WTC11 (cell line): ENCODE measurements at regions not wholly inside any gene's neighbourhood (a gene's known extent, or its start where the extent isn't known, plus 50 kb on each side); places are given as distances from the start of the nearest gene placed in this dataset.
"Not testable (repeated sequence)": the region's sequence is repeated elsewhere in the genome, so short reads cannot be mapped to it uniquely, and the experiment has no call there.

Experiments used
- ATAC-seq: fragments of 200-7000 bp; cut with Tn5 transposase; 2 replicates; pipeline ENCODE4 v1.10.0; 2021; ENCODE audit warnings: mild to moderate bottlenecking, moderate library complexity
- CTCF ChIA-PET: fragments of 300-600 bp; sonication (Branson Sonifier 250); formaldehyde crosslinking; loops from one replicate; lab custom pipeline; 2021; ENCODE audit warnings: antibody characterized with exemption; lab: Charles Lee
- POLR2A ChIA-PET: fragments of 350-600 bp; sonication (Branson Sonifier 250); formaldehyde crosslinking; loops from one replicate; lab custom pipeline; 2021; ENCODE audit warnings: antibody characterized with exemption; lab: Charles Lee
- DNase-seq: peaks from one replicate; pipeline ENCODE4 v3.0.0; 2021; ENCODE audit warnings: low spot score
- H3K27ac Mint-ChIP-seq: 2 replicates; pipeline ENCODE4 v1.8.0; 2021; ENCODE audit warnings: mixed read lengths
- H3K27me3 Mint-ChIP-seq: 2 replicates; pipeline ENCODE4 v1.8.0; 2021; ENCODE audit warnings: low read depth, mild to moderate bottlenecking, moderate library complexity, mixed read lengths
- H3K36me3 Mint-ChIP-seq: 2 replicates; pipeline ENCODE4 v1.8.0; 2021; ENCODE audit warnings: mixed read lengths
- H3K4me1 Mint-ChIP-seq: 2 replicates; pipeline ENCODE4 v1.8.0; 2022; ENCODE audit warnings: mixed read lengths
- H3K4me3 Mint-ChIP-seq: 2 replicates; pipeline ENCODE4 v1.8.0; 2021; ENCODE audit warnings: mild to moderate bottlenecking, moderate library complexity, mixed read lengths
- H3K9me3 Mint-ChIP-seq: 2 replicates; pipeline ENCODE4 v1.8.0; 2021; ENCODE audit warnings: mixed read lengths
- CBFB ChIP-seq: sonication (generic); formaldehyde crosslinking; IDR thresholded peaks from 2 replicates; pipeline ENCODE4 v1.8.1; 2022; ENCODE audit warnings: mild to moderate bottlenecking, low read depth, missing genetic modification reagents
- MYBL2 ChIP-seq: sonication (generic); formaldehyde crosslinking; IDR thresholded peaks from 2 replicates; pipeline ENCODE4 v1.8.1; 2023; ENCODE audit warnings: mild to moderate bottlenecking, moderate library complexity, missing genetic modification reagents
- NFE2L1 ChIP-seq: sonication (generic); formaldehyde crosslinking; IDR thresholded peaks from 2 replicates; pipeline ENCODE4 v1.8.1; 2023; ENCODE audit warnings: missing genetic modification reagents
- NR1H2 ChIP-seq: sonication (generic); formaldehyde crosslinking; IDR thresholded peaks from 2 replicates; pipeline ENCODE4 v1.9.0; 2021; ENCODE audit warnings: mild to moderate bottlenecking, moderate library complexity, missing genetic modification reagents
- RELA ChIP-seq: sonication (generic); formaldehyde crosslinking; IDR thresholded peaks from 2 replicates; pipeline ENCODE4 v1.8.1; 2022; ENCODE audit warnings: missing genetic modification reagents, mild to moderate bottlenecking, borderline replicate concordance
- RORB ChIP-seq: fragments of 250-450 bp; sonication (Bioruptor Pico); IDR thresholded peaks from 2 replicates; pipeline ENCODE4 v1.9.0; 2021; ENCODE audit warnings: mild to moderate bottlenecking
- TCF7 ChIP-seq: sonication (generic); formaldehyde crosslinking; IDR thresholded peaks from 2 replicates; pipeline ENCODE4 v1.8.0; 2022; ENCODE audit warnings: mild to moderate bottlenecking, low read depth, missing genetic modification reagents, moderate library complexity
- ZBTB21 ChIP-seq: sonication (generic); formaldehyde crosslinking; IDR thresholded peaks from 2 replicates; pipeline ENCODE4 v1.8.1; 2023; ENCODE audit warnings: mild to moderate bottlenecking, missing genetic modification reagents, borderline replicate concordance
- ZNF121 ChIP-seq: sonication (generic); formaldehyde crosslinking; IDR thresholded peaks from 2 replicates; pipeline ENCODE4 v1.8.0; 2023; ENCODE audit warnings: missing genetic modification reagents
- ZNF396 ChIP-seq: fragments of 250-450 bp; sonication (Bioruptor Pico); IDR thresholded peaks from 2 replicates; pipeline ENCODE4 v1.8.0; 2021; ENCODE audit warnings: mild to moderate bottlenecking, moderate library complexity, borderline replicate concordance
- TF ChIP-seq, protein P1 (sequence below): sonication (generic); formaldehyde crosslinking; IDR thresholded peaks from 2 replicates; pipeline ENCODE4 v1.8.1; 2023; ENCODE audit warnings: mild to moderate bottlenecking, missing genetic modification reagents, moderate library complexity
- TF ChIP-seq, protein P2 (sequence below): sonication (generic); formaldehyde crosslinking; IDR thresholded peaks from 2 replicates; pipeline ENCODE4 v1.8.1; 2023; ENCODE audit warnings: mild to moderate bottlenecking, missing genetic modification reagents
- TF ChIP-seq, protein P3 (sequence below): sonication (generic); formaldehyde crosslinking; conservative IDR thresholded peaks from 2 replicates; pipeline ENCODE4 v1.8.1; 2022; ENCODE audit warnings: mild to moderate bottlenecking, missing genetic modification reagents
- TF ChIP-seq, protein P4 (sequence below): sonication (generic); formaldehyde crosslinking; IDR thresholded peaks from 2 replicates; pipeline ENCODE4 v1.8.1; 2023; ENCODE audit warnings: mild to moderate bottlenecking, missing genetic modification reagents
- TF ChIP-seq, protein P5 (sequence below): sonication (generic); formaldehyde crosslinking; IDR thresholded peaks from 2 replicates; pipeline ENCODE4 v1.8.1; 2022; ENCODE audit warnings: missing genetic modification reagents, borderline replicate concordance
- TF ChIP-seq, protein P6 (sequence below): fragments of 250-450 bp; sonication (Bioruptor Pico); IDR thresholded peaks from 2 replicates; pipeline ENCODE4 v1.9.0; 2021; ENCODE audit warnings: mild to moderate bottlenecking
- TF ChIP-seq, protein P7 (sequence below): fragments of 250-450 bp; sonication (Bioruptor Pico); IDR thresholded peaks from 2 replicates; pipeline ENCODE4 v1.8.0; 2021; ENCODE audit warnings: mild to moderate bottlenecking
- TF ChIP-seq, protein P8 (sequence below): sonication (generic); formaldehyde crosslinking; IDR thresholded peaks from 2 replicates; pipeline ENCODE4 v1.8.1; 2023; ENCODE audit warnings: mild to moderate bottlenecking, missing genetic modification reagents, borderline replicate concordance

DNA sequence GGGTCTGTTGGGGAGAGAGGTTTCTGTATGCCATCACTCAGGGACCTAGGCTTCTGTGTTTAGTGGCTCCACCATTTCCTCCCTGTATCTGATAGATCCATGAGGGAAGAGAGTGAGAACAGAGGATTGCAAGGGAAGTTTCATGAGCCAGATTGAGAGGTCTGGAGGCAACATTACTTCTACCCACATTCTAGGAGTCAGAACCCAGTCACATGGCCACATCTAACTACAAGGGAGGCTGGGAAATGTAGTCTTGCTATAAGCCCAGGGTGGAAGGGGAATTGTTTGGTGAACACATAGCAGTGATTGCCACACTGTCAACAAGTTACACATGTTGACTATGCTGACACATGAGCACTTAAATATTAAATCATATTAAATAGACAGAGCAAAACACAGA lies 834.8 kb downstream of the C12orf50 start:
- H3K27ac Mint-ChIP-seq, H3K4me1 Mint-ChIP-seq, H3K36me3 Mint-ChIP-seq, H3K9me3 Mint-ChIP-seq, POLR2A ChIA-PET, DNase-seq, H3K4me3 Mint-ChIP-seq, H3K27me3 Mint-ChIP-seq, CTCF ChIA-PET: not testable (repeated sequence)
- TF ChIP-seq, protein P1, sequence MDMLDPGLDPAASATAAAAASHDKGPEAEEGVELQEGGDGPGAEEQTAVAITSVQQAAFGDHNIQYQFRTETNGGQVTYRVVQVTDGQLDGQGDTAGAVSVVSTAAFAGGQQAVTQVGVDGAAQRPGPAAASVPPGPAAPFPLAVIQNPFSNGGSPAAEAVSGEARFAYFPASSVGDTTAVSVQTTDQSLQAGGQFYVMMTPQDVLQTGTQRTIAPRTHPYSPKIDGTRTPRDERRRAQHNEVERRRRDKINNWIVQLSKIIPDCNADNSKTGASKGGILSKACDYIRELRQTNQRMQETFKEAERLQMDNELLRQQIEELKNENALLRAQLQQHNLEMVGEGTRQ = peak; percentile 55
- ATAC-seq = peak; percentile 62

DNA sequence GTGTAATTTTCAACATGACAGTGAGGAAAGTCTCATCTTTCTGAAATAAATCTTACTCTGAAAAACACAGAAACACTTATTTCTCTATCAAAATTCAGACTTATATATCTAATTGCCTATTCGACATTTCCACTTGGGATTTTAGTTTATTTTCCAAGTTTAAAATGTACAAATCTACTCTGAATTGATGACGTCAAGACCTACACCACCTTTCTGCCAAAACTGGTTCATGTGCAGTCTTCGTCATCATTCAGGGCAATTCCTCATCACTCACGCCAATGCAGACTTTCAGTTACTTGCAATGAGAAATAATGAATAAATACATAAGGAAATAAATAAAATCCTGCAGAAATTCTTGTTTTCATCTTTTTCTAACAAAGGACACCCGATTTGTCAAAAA lies 843.8 kb downstream of the C12orf50 start:
- ATAC-seq = no peak
- Mint-ChIP-seq H3K36me3 (no peaks in the 10 kb centered on the region), H3K9me3 (peaks cover 17% of the 10 kb centered on the region), H3K27me3 (no peaks in the 10 kb centered on the region), H3K4me1 (peaks cover 11% of the 10 kb centered on the region), H3K4me3 (no peak overlapping the region), H3K27ac (no peak overlapping the region)
- ChIA-PET CTCF (no interaction called here), POLR2A (no interaction called here)
- no peak for DNase-seq
- TF ChIP-seq NR1H2 (no peak), ZBTB21 (no peak), MYBL2 (CRISPR knock-in tag) (no peak), NFE2L1 (CRISPR knock-in tag) (no peak), RORB (no peak), ZNF121 (CRISPR knock-in tag) (no peak)
- TF ChIP-seq, protein P2, sequence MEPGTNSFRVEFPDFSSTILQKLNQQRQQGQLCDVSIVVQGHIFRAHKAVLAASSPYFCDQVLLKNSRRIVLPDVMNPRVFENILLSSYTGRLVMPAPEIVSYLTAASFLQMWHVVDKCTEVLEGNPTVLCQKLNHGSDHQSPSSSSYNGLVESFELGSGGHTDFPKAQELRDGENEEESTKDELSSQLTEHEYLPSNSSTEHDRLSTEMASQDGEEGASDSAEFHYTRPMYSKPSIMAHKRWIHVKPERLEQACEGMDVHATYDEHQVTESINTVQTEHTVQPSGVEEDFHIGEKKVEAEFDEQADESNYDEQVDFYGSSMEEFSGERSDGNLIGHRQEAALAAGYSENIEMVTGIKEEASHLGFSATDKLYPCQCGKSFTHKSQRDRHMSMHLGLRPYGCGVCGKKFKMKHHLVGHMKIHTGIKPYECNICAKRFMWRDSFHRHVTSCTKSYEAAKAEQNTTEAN (CRISPR knock-in tag) = no peak
- TF ChIP-seq, protein P3, sequence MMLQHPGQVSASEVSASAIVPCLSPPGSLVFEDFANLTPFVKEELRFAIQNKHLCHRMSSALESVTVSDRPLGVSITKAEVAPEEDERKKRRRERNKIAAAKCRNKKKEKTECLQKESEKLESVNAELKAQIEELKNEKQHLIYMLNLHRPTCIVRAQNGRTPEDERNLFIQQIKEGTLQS (CRISPR knock-in tag) = no peak

DNA sequence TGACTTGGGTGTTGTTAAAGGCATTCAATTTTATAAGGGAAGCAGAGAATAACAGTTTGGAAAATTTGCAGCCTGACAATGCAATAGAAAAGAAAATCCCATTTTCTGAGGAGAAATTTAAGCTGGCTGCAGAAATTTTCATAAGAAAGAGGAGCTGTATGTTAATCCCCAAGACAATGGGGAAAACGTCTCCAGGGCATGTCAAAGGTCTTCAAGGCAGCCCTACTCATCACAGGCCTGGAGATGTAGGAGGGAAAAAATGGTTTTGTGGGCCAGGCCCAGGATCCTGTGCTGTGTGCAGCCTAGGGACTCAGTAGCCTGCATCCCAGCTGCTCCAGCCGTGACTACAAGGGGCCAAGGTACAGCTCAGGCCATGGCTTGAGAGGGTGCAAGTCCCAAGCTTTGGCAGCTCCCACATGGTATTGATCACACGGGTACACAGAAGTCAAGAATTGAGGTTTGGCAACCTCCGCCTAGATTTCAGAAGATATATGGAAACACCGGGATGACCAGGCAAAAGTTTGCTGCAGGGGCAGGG lies 846.4 kb downstream of the C12orf50 start:
- no peak overlapping the region for H3K27ac Mint-ChIP-seq
- H3K36me3 Mint-ChIP-seq = no peaks in the 10 kb centered on the region
- ATAC-seq = peak; percentile 47
- ChIA-PET POLR2A (no interaction called here), CTCF (no interaction called here)
- H3K27me3 Mint-ChIP-seq = no peaks in the 10 kb centered on the region
- H3K4me1 Mint-ChIP-seq = peaks cover 11% of the 10 kb centered on the region
- peaks cover 17% of the 10 kb centered on the region for H3K9me3 Mint-ChIP-seq
- H3K4me3 Mint-ChIP-seq = no peak overlapping the region
- TF ChIP-seq, protein P4, sequence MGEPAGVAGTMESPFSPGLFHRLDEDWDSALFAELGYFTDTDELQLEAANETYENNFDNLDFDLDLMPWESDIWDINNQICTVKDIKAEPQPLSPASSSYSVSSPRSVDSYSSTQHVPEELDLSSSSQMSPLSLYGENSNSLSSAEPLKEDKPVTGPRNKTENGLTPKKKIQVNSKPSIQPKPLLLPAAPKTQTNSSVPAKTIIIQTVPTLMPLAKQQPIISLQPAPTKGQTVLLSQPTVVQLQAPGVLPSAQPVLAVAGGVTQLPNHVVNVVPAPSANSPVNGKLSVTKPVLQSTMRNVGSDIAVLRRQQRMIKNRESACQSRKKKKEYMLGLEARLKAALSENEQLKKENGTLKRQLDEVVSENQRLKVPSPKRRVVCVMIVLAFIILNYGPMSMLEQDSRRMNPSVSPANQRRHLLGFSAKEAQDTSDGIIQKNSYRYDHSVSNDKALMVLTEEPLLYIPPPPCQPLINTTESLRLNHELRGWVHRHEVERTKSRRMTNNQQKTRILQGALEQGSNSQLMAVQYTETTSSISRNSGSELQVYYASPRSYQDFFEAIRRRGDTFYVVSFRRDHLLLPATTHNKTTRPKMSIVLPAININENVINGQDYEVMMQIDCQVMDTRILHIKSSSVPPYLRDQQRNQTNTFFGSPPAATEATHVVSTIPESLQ (CRISPR knock-in tag) = no peak
- no peak for TF ChIP-seq ZNF396 (CRISPR knock-in tag)
- DNase-seq = no peak

DNA sequence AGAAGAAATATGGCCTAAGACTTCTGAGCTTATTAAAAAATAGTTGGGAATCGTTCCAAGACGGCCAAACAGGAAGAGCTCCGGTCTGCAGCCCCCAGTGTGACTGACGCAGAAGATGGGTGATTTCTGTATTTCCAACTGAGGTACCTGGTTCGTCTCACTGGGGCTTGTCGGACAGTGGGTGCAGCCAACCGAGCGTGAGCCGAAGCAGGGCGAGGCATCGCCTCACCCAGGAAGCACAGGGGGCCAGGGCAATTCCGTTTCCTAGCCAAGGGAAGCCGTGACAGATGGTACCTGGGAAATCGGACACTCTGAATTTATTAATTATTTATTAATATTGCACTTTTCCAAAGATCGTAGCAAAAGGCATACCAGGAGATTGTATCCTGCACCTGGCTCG lies 857.8 kb downstream of the C12orf50 start:
- H3K4me1 Mint-ChIP-seq = no peaks in the 10 kb centered on the region
- H3K36me3 Mint-ChIP-seq = peaks cover 17% of the 10 kb centered on the region
- no peaks in the 10 kb centered on the region for H3K27me3 Mint-ChIP-seq
- CTCF ChIA-PET = no interaction called here
- no peak overlapping the region for H3K27ac Mint-ChIP-seq
- no peak overlapping the region for H3K4me3 Mint-ChIP-seq
- peaks cover 55% of the 10 kb centered on the region for H3K9me3 Mint-ChIP-seq
- no peak for DNase-seq
- no peak for ATAC-seq
- POLR2A ChIA-PET = no interaction called here
- no peak for TF ChIP-seq MYBL2 (CRISPR knock-in tag)
- TF ChIP-seq CBFB (CRISPR knock-in tag) = no peak
- TF ChIP-seq TCF7 (CRISPR knock-in tag) = no peak
- TF ChIP-seq, protein P5, sequence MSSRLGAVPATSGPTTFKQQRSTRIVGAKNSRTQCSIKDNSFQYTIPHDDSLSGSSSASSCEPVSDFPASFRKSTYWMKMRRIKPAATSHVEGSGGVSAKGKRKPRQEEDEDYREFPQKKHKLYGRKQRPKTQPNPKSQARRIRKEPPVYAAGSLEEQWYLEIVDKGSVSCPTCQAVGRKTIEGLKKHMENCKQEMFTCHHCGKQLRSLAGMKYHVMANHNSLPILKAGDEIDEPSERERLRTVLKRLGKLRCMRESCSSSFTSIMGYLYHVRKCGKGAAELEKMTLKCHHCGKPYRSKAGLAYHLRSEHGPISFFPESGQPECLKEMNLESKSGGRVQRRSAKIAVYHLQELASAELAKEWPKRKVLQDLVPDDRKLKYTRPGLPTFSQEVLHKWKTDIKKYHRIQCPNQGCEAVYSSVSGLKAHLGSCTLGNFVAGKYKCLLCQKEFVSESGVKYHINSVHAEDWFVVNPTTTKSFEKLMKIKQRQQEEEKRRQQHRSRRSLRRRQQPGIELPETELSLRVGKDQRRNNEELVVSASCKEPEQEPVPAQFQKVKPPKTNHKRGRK (CRISPR knock-in tag) = no peak
- no peak for TF ChIP-seq RELA (CRISPR knock-in tag)
- TF ChIP-seq, protein P6, sequence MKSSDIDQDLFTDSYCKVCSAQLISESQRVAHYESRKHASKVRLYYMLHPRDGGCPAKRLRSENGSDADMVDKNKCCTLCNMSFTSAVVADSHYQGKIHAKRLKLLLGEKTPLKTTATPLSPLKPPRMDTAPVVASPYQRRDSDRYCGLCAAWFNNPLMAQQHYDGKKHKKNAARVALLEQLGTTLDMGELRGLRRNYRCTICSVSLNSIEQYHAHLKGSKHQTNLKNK = no peak
- TF ChIP-seq, protein P7, sequence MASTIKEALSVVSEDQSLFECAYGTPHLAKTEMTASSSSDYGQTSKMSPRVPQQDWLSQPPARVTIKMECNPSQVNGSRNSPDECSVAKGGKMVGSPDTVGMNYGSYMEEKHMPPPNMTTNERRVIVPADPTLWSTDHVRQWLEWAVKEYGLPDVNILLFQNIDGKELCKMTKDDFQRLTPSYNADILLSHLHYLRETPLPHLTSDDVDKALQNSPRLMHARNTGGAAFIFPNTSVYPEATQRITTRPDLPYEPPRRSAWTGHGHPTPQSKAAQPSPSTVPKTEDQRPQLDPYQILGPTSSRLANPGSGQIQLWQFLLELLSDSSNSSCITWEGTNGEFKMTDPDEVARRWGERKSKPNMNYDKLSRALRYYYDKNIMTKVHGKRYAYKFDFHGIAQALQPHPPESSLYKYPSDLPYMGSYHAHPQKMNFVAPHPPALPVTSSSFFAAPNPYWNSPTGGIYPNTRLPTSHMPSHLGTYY = no peak
- TF ChIP-seq, protein P8, sequence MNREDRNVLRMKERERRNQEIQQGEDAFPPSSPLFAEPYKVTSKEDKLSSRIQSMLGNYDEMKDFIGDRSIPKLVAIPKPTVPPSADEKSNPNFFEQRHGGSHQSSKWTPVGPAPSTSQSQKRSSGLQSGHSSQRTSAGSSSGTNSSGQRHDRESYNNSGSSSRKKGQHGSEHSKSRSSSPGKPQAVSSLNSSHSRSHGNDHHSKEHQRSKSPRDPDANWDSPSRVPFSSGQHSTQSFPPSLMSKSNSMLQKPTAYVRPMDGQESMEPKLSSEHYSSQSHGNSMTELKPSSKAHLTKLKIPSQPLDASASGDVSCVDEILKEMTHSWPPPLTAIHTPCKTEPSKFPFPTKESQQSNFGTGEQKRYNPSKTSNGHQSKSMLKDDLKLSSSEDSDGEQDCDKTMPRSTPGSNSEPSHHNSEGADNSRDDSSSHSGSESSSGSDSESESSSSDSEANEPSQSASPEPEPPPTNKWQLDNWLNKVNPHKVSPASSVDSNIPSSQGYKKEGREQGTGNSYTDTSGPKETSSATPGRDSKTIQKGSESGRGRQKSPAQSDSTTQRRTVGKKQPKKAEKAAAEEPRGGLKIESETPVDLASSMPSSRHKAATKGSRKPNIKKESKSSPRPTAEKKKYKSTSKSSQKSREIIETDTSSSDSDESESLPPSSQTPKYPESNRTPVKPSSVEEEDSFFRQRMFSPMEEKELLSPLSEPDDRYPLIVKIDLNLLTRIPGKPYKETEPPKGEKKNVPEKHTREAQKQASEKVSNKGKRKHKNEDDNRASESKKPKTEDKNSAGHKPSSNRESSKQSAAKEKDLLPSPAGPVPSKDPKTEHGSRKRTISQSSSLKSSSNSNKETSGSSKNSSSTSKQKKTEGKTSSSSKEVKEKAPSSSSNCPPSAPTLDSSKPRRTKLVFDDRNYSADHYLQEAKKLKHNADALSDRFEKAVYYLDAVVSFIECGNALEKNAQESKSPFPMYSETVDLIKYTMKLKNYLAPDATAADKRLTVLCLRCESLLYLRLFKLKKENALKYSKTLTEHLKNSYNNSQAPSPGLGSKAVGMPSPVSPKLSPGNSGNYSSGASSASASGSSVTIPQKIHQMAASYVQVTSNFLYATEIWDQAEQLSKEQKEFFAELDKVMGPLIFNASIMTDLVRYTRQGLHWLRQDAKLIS (CRISPR knock-in tag) = no peak
